CD14-positive monocyte (primary cell): ENCODE measurements at regions not wholly inside any gene's neighbourhood (a gene's known extent, or its start where the extent isn't known, plus 50 kb on each side); places are given as distances from the start of the nearest gene placed in this dataset.

Source experiments
- DNase-seq, 3 donors: peaks; one replicate each; pipeline ENCODE4 v3.0.0-alpha.2; 2011 to 2022
- H2AFZ ChIP-seq: 2 replicates; pipeline ENCODE4 v1.6.0; 2012; ENCODE audit warnings: mild to moderate bottlenecking, low read depth, low read length, inconsistent platforms; ENCODE audit not compliant: insufficient read depth, poor library complexity, severe bottlenecking
- H3K27ac ChIP-seq, 2 donors: 1 replicate in 1 of 2; 2 replicates in 1 of 2; pipeline ENCODE4 v1.5.1; 2012 to 2013; ENCODE audit warnings: low read length in 2 of 2, control low read depth in 1 of 2, inconsistent platforms in 1 of 2, low read depth in 1 of 2, mild to moderate bottlenecking in 1 of 2
- H3K27me3 ChIP-seq, 2 donors: one replicate each; pipeline versions ENCODE4 v1.6.0 to v1.6.1; 2011 to 2013; ENCODE audit warnings: low read length in 2 of 2; ENCODE audit not compliant: control insufficient read depth in 2 of 2, insufficient read depth in 2 of 2
- H3K36me3 ChIP-seq, 2 donors: replicated peaks in 1 of 2; 1 replicate in 1 of 2; 2 replicates in 1 of 2; pipeline versions ENCODE4 v1.5.1 to v1.6.1; 2012 to 2013; ENCODE audit warnings: low read length in 2 of 2, control low read depth in 1 of 2, inconsistent platforms in 1 of 2, mild to moderate bottlenecking in 1 of 2; ENCODE audit not compliant: insufficient read depth in 2 of 2, control insufficient read depth in 1 of 2
- H3K4me1 ChIP-seq, 2 donors: 1 replicate in 1 of 2; 2 replicates in 1 of 2; pipeline versions ENCODE4 v1.5.1 to v1.6.1; 2012 to 2013; ENCODE audit warnings: low read length in 2 of 2, control low read depth in 1 of 2, inconsistent platforms in 1 of 2, mild to moderate bottlenecking in 1 of 2, moderate library complexity in 1 of 2; ENCODE audit not compliant: insufficient read depth in 2 of 2, control insufficient read depth in 1 of 2
- H3K4me2 ChIP-seq: replicated peaks from 2 replicates; pipeline ENCODE3; 2012; ENCODE audit warnings: low read length, moderate library complexity, mild to moderate bottlenecking; ENCODE audit not compliant: poor library complexity, severe bottlenecking; ENCODE audit errors: extremely low read depth
- H3K4me3 ChIP-seq, 3 experiments: fragments of 200-600 bp in 1 of 3; sonication (generic) in 1 of 3; replicated peaks in 1 of 3; 1 replicate in 2 of 3; 2 replicates in 1 of 3; pipeline ENCODE4 v1.5.1; 2011 to 2013; ENCODE audit warnings: low read length in 3 of 3, mild to moderate bottlenecking in 3 of 3, control low read depth in 2 of 3, low read depth in 2 of 3, inconsistent platforms in 1 of 3, moderate library complexity in 1 of 3
- H3K79me2 ChIP-seq: 2 replicates; pipeline ENCODE4 v1.6.0; 2012; ENCODE audit warnings: mild to moderate bottlenecking, control low read depth, inconsistent platforms, low read length, moderate library complexity; ENCODE audit not compliant: insufficient read depth
- H3K9ac ChIP-seq: 2 replicates; pipeline ENCODE4 v1.6.0; 2017; ENCODE audit warnings: low read length, mild to moderate bottlenecking; ENCODE audit not compliant: insufficient read depth, poor library complexity, severe bottlenecking
- H3K9me3 ChIP-seq, 2 donors: replicated peaks in 1 of 2; 1 replicate in 1 of 2; 2 replicates in 1 of 2; pipeline versions ENCODE4 v1.5.1 to v1.6.1; 2012 to 2013; ENCODE audit warnings: low read length in 2 of 2, control low read depth in 1 of 2; ENCODE audit not compliant: control insufficient read depth in 1 of 2, insufficient read depth in 1 of 2
- H4K20me1 ChIP-seq: 2 replicates; pipeline ENCODE4 v1.6.0; 2012; ENCODE audit warnings: mild to moderate bottlenecking, low read length, control low read depth, moderate library complexity; ENCODE audit not compliant: insufficient read depth
- H3K27ac Mint-ChIP-seq, 7 donors: one replicate each; pipeline ENCODE4 v1.8.0; 2020; ENCODE audit warnings: mild to moderate bottlenecking in 7 of 7, mixed read lengths in 7 of 7, moderate library complexity in 6 of 7, inconsistent platforms in 2 of 7
- H3K27me3 Mint-ChIP-seq, 3 donors: one replicate each; pipeline ENCODE4 v1.8.0; 2021 to 2022; ENCODE audit warnings: low read depth in 3 of 3, mild to moderate bottlenecking in 3 of 3, mixed read lengths in 3 of 3, moderate library complexity in 3 of 3, inconsistent platforms in 1 of 3
- H3K36me3 Mint-ChIP-seq, 2 donors: one replicate each; pipeline ENCODE4 v1.8.0; 2020; ENCODE audit warnings: mixed read lengths in 2 of 2, inconsistent platforms in 1 of 2, mild to moderate bottlenecking in 1 of 2
- H3K4me1 Mint-ChIP-seq: one replicate; pipeline ENCODE4 v1.8.0; 2020; ENCODE audit warnings: mild to moderate bottlenecking, mixed read lengths
- H3K4me3 Mint-ChIP-seq, 2 donors: one replicate each; pipeline ENCODE4 v1.8.0; 2020; ENCODE audit warnings: mild to moderate bottlenecking in 2 of 2, mixed read lengths in 2 of 2, moderate library complexity in 1 of 2
- H3K9me3 Mint-ChIP-seq, 7 donors: one replicate each; pipeline ENCODE4 v1.8.0; 2020 to 2022; ENCODE audit warnings: mixed read lengths in 7 of 7, mild to moderate bottlenecking in 6 of 7, moderate library complexity in 6 of 7, inconsistent platforms in 2 of 7
- CTCF ChIP-seq: fragments of 200-600 bp; IDR thresholded peaks from one replicate; pipeline ENCODE4 v1.8.0; 2022; ENCODE audit warnings: antibody characterized with exemption, mild to moderate bottlenecking
- WGBS: methylation state at CpG from one replicate; pipeline ENCODE4 v1.1.5; 2013; ENCODE audit warnings: missing lambda C conversion rate; ENCODE audit not compliant: insufficient coverage; 5-methylcytosine and 5-hydroxymethylcytosine counted together
- intact Hi-C, 2 donors: fragments of 100-400 bp; cut with micrococcal nuclease; formaldehyde crosslinking; loops; one replicate each; pipeline versions ENCODE4 v1.15.0 to v1.15.1; 2023

GRCh38 chr13:19332378-19332777 lies 150.8 kb upstream of the TUBA3C start:
- no peaks in the 10 kb centered on the region for H3K36me3 ChIP-seq
- H3K27ac ChIP-seq: no peak overlapping the region
- H2AFZ ChIP-seq: no peak overlapping the region
- H3K4me3 ChIP-seq: no peak overlapping the region
- no peak for TF ChIP-seq CTCF
- Mint-ChIP-seq H3K9me3 (peaks cover 0 to 6% (median 0%) of the 10 kb centered on the region in 7 donors), H3K4me3 (no peak overlapping the region), H3K36me3 (no peaks in the 10 kb centered on the region), H3K27ac (no peak overlapping the region), H3K27me3 (peaks cover 0 to 2% (median 0%) of the 10 kb centered on the region in 3 donors), H3K4me1 (no peaks in the 10 kb centered on the region)
- no peak for DNase-seq
- no CpG with 5 or more reads among the region's 3 CpGs for WGBS
- no peak overlapping the region for H3K4me2 ChIP-seq
- intact Hi-C loops: no loop called here
- no peaks in the 10 kb centered on the region for H3K27me3 ChIP-seq
- no peaks in the 10 kb centered on the region for H3K4me1 ChIP-seq
- H3K79me2 ChIP-seq: no peaks in the 10 kb centered on the region
- no peaks in the 10 kb centered on the region for H3K9me3 ChIP-seq
- no peak overlapping the region for H3K9ac ChIP-seq
- H4K20me1 ChIP-seq: no peaks in the 10 kb centered on the region

- Mint-ChIP-seq H3K36me3 (no peaks in the 10 kb centered on the region), H3K27me3 (peaks cover 0 to 2% (median 0%) of the 10 kb centered on the region in 3 donors), H3K27ac (no peak overlapping the region), H3K4me1 (no peaks in the 10 kb centered on the region), H3K9me3 (peaks cover 2 to 13% (median 6%) of the 10 kb centered on the region in 7 donors), H3K4me3 (no peak overlapping the region)
- no peaks in the 10 kb centered on the region for H4K20me1 ChIP-seq
- H3K9ac ChIP-seq: no peak overlapping the region
- no peaks in the 10 kb centered on the region for H3K79me2 ChIP-seq
- no peak for DNase-seq
- no peak overlapping the region for H3K4me3 ChIP-seq
- H3K4me2 ChIP-seq: no peak overlapping the region
- no peak for TF ChIP-seq CTCF
- intact Hi-C loops: no loop called here
- no peaks in the 10 kb centered on the region for H3K4me1 ChIP-seq
- H3K36me3 ChIP-seq: no peaks in the 10 kb centered on the region
- H3K27me3 ChIP-seq: no peaks in the 10 kb centered on the region
- no CpG with 5 or more reads among the region's 3 CpGs for WGBS
- H3K9me3 ChIP-seq: peaks cover 7 to 14% of the 10 kb centered on the region in 2 donors
- H2AFZ ChIP-seq: no peak overlapping the region
- H3K27ac ChIP-seq: no peak overlapping the region
These were observed 147.7 kb upstream of the TUBA3C start for GRCh38 chr13:19329365-19329764.
